Pancreas (tissue), 10 donors: ENCODE measurements at regions not wholly inside any gene's neighbourhood (a gene's known extent, or its start where the extent isn't known, plus 50 kb on each side); places are given as distances from the start of the nearest gene placed in this dataset.
"Not testable (repeated sequence)": the region's sequence is repeated elsewhere in the genome, so short reads cannot be mapped to it uniquely, and the experiment has no call there.

Source experiments
- ATAC-seq, 4 donors: fragments of 200-7000 bp; cut with Tn5 transposase; one replicate each; pipeline versions ENCODE4 v1.8.0 to v1.9.1; 2020; ENCODE audit warnings: mild to moderate bottlenecking in 4 of 4, moderate library complexity in 4 of 4
- DNase-seq, 6 donors: peaks; one replicate each; pipeline ENCODE4 v3.0.0-alpha.2; 2020
- FAIRE-seq: peaks from 2 replicates; lab custom pipeline; 2012; peaks lifted over from hg19 to GRCh38; lab: Jason Lieb, UNC
- H3K27ac ChIP-seq, 4 donors: fragments of 200-600 bp; sonication (generic); 1 replicate in 3 of 4; 2 replicates in 1 of 4; pipeline versions ENCODE4 v1.5.0 to v1.8.0; 2020
- H3K27me3 ChIP-seq, 4 donors: fragments of 200-600 bp; one replicate each; pipeline ENCODE4 v1.8.0; 2021
- H3K36me3 ChIP-seq, 3 donors: fragments of 200-600 bp; sonication (generic) in 1 of 3; one replicate each; pipeline versions ENCODE4 v1.5.0 to v1.8.0; 2020 to 2021
- H3K4me1 ChIP-seq, 3 donors: fragments of 200-600 bp; one replicate each; pipeline ENCODE4 v1.8.0; 2021
- H3K4me3 ChIP-seq, 4 donors: fragments of 200-600 bp; sonication (generic) in 2 of 4; one replicate each; pipeline versions ENCODE4 v1.5.0 to v1.8.0; 2020 to 2021
- H3K9me3 ChIP-seq, 4 donors: fragments of 200-600 bp; one replicate each; pipeline ENCODE4 v1.8.0; 2021
- WGBS, 2 donors: extraction: QIAGEN DNeasy Blood & Tissue Kit; methylation state at CpG; one replicate each; pipeline ENCODE4 v1.1.7; 2013; 5-methylcytosine and 5-hydroxymethylcytosine counted together
- intact Hi-C, 3 donors: fragments of 100-400 bp; cut with DNase I; formaldehyde crosslinking; loops; one replicate each; pipeline versions ENCODE4 v1.11.1 to v1.14.2; 2022
- TF ChIP-seq, protein P1 (sequence below), 4 donors: fragments of 200-600 bp; sonication (generic) in 3 of 4; IDR thresholded peaks; one replicate each; pipeline versions ENCODE4 v1.5.0 to v1.8.0; 2021; ENCODE audit warnings: antibody characterized with exemption in 4 of 4
- donor health status: healthy with polysubstance abuse.
- donor health status: DM: no; HTN: no; CAD: no; lungs with moderate emphysema.
- donor health status: DM: no; HTN: no; CAD: no.
- donor health status: control.
- donor health status: control.
- donor health status: Bipolar disorder and iron deficiency.
- donor health status: DM: yes; HTN: yes; CAD: no.
- donor health status: DM: no; HTN: no; CAD: no.
- donor health status: DM: no; HTN: no; CAD: no.
- donor health status: DM: yes; HTN: yes; CAD: no.

DNA sequence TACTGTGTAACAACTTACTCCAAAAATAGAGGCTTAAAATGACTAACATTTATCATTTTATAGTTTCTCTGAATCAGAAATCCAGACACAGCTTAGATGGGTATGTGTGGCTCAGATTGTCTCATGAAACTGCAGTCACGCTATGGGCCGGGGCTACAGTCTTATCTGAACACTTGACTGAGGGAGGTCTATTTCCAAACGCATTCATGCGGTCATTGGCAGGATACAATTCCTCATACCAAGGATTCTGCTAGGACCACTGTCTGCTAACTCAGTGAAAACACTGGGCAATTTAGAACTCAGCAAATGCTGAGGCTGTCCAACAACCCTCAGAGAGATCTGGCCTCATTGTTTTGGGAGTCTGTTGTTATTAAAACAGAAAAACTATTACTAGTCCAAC is 178.6 kb downstream of the TBX15 start:
- H3K27ac ChIP-seq: no peak overlapping the region
- ATAC-seq (no peak), FAIRE-seq (no peak), DNase-seq (no peak)
- 68% methylated on average over 4 of the region's 4 CpGs for WGBS, 2 donors
- H3K9me3 ChIP-seq: no peaks in the 10 kb centered on the region
- no peaks in the 10 kb centered on the region for H3K36me3 ChIP-seq
- TF ChIP-seq, protein P1, sequence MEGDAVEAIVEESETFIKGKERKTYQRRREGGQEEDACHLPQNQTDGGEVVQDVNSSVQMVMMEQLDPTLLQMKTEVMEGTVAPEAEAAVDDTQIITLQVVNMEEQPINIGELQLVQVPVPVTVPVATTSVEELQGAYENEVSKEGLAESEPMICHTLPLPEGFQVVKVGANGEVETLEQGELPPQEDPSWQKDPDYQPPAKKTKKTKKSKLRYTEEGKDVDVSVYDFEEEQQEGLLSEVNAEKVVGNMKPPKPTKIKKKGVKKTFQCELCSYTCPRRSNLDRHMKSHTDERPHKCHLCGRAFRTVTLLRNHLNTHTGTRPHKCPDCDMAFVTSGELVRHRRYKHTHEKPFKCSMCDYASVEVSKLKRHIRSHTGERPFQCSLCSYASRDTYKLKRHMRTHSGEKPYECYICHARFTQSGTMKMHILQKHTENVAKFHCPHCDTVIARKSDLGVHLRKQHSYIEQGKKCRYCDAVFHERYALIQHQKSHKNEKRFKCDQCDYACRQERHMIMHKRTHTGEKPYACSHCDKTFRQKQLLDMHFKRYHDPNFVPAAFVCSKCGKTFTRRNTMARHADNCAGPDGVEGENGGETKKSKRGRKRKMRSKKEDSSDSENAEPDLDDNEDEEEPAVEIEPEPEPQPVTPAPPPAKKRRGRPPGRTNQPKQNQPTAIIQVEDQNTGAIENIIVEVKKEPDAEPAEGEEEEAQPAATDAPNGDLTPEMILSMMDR (IDR thresholded peaks at IDR 0.05): no peak
- intact Hi-C loops: no loop called here
- no peak overlapping the region for H3K4me3 ChIP-seq
- no peaks in the 10 kb centered on the region for H3K27me3 ChIP-seq
- H3K4me1 ChIP-seq: no peaks in the 10 kb centered on the region

DNA sequence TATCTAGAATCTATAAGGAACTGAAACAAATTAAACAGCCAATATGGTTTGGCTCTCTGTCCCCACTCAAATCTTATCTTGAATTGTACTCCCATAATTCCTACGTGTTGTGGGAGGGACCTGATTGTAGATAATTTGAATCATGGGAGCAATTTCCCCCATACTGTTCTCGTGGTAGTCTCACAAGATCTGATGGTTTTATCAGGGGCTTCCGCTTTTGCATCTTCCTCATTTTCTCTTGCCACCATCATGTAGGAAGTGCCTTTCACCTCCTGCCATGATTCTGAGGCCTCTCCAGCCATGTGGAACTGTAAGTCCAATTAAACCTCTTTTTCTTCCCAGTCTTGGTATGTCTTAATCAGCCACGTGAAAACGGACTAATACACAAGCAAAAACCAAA is 185.0 kb downstream of the TBX15 start:
- H3K36me3 ChIP-seq, H3K27me3 ChIP-seq, ATAC-seq, H3K4me1 ChIP-seq, FAIRE-seq, DNase-seq, H3K9me3 ChIP-seq, H3K27ac ChIP-seq, intact Hi-C loops, H3K4me3 ChIP-seq: not testable (repeated sequence)
- WGBS, 2 donors: 53 to 67% methylated on average over 5 of the region's 5 CpGs

DNA sequence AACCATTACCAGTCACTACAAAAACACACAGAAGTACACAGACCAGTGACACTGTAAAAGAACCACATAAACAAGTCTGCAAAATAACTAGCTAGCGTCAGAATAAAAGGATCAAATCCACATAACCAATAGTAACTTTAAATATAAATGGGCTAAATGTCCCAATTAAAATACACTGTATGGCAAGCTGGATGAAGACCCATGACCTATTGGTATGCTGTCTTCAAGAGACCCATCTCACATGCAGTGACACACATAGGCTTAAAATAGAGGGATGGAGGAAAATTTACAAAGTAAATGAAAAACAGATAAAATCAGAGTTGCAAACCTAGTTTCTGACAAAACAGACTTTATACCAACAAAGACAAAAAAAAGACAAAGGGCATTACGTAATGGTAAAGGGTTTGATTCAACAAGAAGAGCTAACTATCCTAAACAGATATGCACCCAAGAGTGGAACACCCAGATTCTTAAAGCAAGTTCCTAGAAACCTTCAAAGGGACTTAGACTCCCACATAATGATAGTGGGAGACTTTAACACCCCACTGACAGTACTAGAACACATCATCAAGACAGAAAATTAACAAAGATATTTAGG is 196.9 kb downstream of the TBX15 start:
- ATAC-seq: no peak
- peaks cover 0 to 8% (median 0%) of the 10 kb centered on the region in 4 donors for H3K27me3 ChIP-seq
- DNase-seq: no peak
- H3K4me1 ChIP-seq: no peaks in the 10 kb centered on the region
- H3K27ac ChIP-seq: no peak overlapping the region
- intact Hi-C loops: no loop called here
- TF ChIP-seq, protein P1 (IDR thresholded peaks at IDR 0.05): no peak
- WGBS, 2 donors: 35 to 37% methylated on average over 2 of the region's 2 CpGs
- no peak overlapping the region for H3K4me3 ChIP-seq
- H3K9me3 ChIP-seq: no peaks in the 10 kb centered on the region
- H3K36me3 ChIP-seq: no peaks in the 10 kb centered on the region
- no peak for FAIRE-seq

DNA sequence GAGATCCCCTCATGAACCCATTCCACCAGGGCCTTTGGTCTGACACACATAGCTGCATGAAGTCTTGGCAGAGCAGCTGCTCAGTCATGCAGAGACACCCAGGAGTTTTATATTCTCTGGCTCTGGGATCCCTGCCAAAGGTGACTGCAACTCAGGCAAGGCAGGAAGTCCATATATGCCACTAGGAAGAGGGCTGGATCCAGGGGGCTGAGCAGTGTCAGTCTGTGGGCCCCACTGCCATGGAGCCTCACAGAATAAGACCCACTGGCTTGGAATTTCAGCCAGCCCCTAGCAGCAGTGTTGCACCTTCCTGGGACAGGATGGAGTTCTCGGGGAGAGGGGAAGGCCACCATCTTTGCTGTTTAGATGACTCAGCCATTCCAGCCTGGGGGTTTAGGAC is 199.7 kb downstream of the TBX15 start:
- H3K27ac ChIP-seq: no peak overlapping the region
- no peaks in the 10 kb centered on the region for H3K9me3 ChIP-seq
- WGBS, 2 donors: 82 to 93% methylated on average over 1 of the region's 1 CpG
- intact Hi-C loops: no loop called here
- no peak overlapping the region for H3K4me3 ChIP-seq
- peak in 1 of 6 donors; percentile 11 for DNase-seq
- H3K4me1 ChIP-seq: no peaks in the 10 kb centered on the region
- peaks cover 0 to 8% (median 0%) of the 10 kb centered on the region in 4 donors for H3K27me3 ChIP-seq
- H3K36me3 ChIP-seq: no peaks in the 10 kb centered on the region
- no peak for ATAC-seq
- FAIRE-seq: no peak
- TF ChIP-seq, protein P1 (IDR thresholded peaks at IDR 0.05): no peak

DNA sequence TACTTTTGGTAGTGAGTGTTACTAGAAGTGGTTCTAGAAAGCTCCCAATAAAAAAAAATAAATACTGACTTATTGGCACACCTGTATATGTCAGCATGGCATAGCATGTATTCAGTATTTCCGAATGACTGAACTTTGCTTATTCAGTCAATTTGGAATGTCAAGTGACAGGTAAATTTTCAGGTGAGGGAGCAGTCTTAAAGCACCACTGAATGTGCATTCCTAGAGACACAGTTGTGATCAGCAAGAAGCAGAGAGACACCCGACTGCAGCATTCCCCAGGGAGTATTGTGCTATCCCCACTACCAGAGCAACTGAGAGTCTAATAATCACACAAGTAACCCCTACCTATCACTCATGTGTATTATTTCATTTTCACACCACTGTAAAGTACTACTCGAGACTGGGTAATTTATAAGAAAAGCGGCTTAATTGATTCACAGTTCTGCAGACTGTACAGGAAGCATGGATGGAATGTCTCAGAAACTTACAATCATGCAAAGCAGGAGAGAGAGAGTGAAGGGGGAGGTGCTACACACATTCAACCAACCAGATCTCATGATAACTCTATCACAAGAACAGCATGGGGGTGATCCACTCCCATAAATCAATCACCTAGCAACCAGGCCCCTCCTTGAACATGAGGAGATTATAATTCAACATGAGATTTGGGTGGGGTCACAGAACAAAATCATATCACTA is 201.5 kb downstream of the TBX15 start:
- ATAC-seq (no peak), DNase-seq (no peak), FAIRE-seq (no peak)
- 63 to 72% methylated on average over 4 of the region's 4 CpGs for WGBS, 2 donors
- no peaks in the 10 kb centered on the region for H3K9me3 ChIP-seq
- no peaks in the 10 kb centered on the region for H3K27me3 ChIP-seq
- H3K4me1 ChIP-seq: no peaks in the 10 kb centered on the region
- no peak overlapping the region for H3K27ac ChIP-seq
- intact Hi-C loops: no loop called here
- TF ChIP-seq, protein P1 (IDR thresholded peaks at IDR 0.05): no peak
- no peak overlapping the region for H3K4me3 ChIP-seq
- no peaks in the 10 kb centered on the region for H3K36me3 ChIP-seq
